T-helper 9 cell (primary cell): ENCODE measurements at regions not wholly inside any gene's neighbourhood (a gene's known extent, or its start where the extent isn't known, plus 50 kb on each side); places are given as distances from the start of the nearest gene placed in this dataset.
"Not testable (repeated sequence)": the region's sequence is repeated elsewhere in the genome, so short reads cannot be mapped to it uniquely, and the experiment has no call there.

Experiments used
- DNase-seq: peaks from one replicate; pipeline ENCODE4 v3.0.0-alpha.2; 2020

GRCh38 chr1:157249326-157249725 lies 111.1 kb upstream of the ETV3 start:
- no peak for DNase-seq

- not testable (repeated sequence) for DNase-seq
These were observed 109.5 kb upstream of the ETV3 start for GRCh38 chr1:157247764-157248049.

- DNase-seq, result no peak
These were observed 109.0 kb upstream of the ETV3 start for GRCh38 chr1:157247005-157247763.

- no peak for DNase-seq
These were observed 107.6 kb upstream of the ETV3 start for GRCh38 chr1:157245823-157246222.

GRCh38 chr1:157241185-157241538 lies 103.0 kb upstream of the ETV3 start:
- no peak for DNase-seq

- no peak for DNase-seq
These were observed 102.4 kb upstream of the ETV3 start for GRCh38 chr1:157240495-157241184.

- no peak for DNase-seq
These were observed 101.7 kb upstream of the ETV3 start for GRCh38 chr1:157239936-157240335.

- DNase-seq, result no peak
These were observed 100.4 kb upstream of the ETV3 start for GRCh38 chr1:157238585-157238984.

- no peak for DNase-seq
These were observed 99.8 kb upstream of the ETV3 start for GRCh38 chr1:157237981-157238380.

- no peak for DNase-seq
These were observed 99.3 kb upstream of the ETV3 start for GRCh38 chr1:157237522-157237921.

- no peak for DNase-seq
These were observed 97.9 kb upstream of the ETV3 start for GRCh38 chr1:157236072-157236471.

GRCh38 chr1:157235307-157235706 lies 97.1 kb upstream of the ETV3 start:
- DNase-seq, result no peak

GRCh38 chr1:157234705-157235273 lies 96.6 kb upstream of the ETV3 start:
- no peak for DNase-seq

- DNase-seq, result no peak
These were observed 94.9 kb upstream of the ETV3 start for GRCh38 chr1:157233131-157233530.

- no peak for DNase-seq
These were observed 93.8 kb upstream of the ETV3 start for GRCh38 chr1:157231846-157232525.

- no peak for DNase-seq
These were observed 92.3 kb upstream of the ETV3 start for GRCh38 chr1:157230500-157230899.

GRCh38 chr1:157227700-157228099 lies 89.5 kb upstream of the ETV3 start:
- no peak for DNase-seq

GRCh38 chr1:157226739-157227138 lies 88.5 kb upstream of the ETV3 start:
- DNase-seq, result no peak

GRCh38 chr1:157219600-157219999 lies 81.4 kb upstream of the ETV3 start:
- DNase-seq, result no peak

GRCh38 chr1:157219182-157219581 lies 81.0 kb upstream of the ETV3 start:
- DNase-seq, result no peak

GRCh38 chr1:157218671-157219070 lies 80.5 kb upstream of the ETV3 start:
- no peak for DNase-seq

- DNase-seq, result no peak
These were observed 79.3 kb upstream of the ETV3 start for GRCh38 chr1:157217486-157217885.

GRCh38 chr1:157213836-157214235 lies 75.6 kb upstream of the ETV3 start:
- no peak for DNase-seq

GRCh38 chr1:157209514-157209913 lies 71.3 kb upstream of the ETV3 start:
- DNase-seq, result no peak
